ENCODE measurements at regions not wholly inside any gene's neighbourhood (a gene's known extent, or its start where the extent isn't known, plus 50 kb on each side); places are given as distances from the start of the nearest gene placed in this dataset.

DNA sequence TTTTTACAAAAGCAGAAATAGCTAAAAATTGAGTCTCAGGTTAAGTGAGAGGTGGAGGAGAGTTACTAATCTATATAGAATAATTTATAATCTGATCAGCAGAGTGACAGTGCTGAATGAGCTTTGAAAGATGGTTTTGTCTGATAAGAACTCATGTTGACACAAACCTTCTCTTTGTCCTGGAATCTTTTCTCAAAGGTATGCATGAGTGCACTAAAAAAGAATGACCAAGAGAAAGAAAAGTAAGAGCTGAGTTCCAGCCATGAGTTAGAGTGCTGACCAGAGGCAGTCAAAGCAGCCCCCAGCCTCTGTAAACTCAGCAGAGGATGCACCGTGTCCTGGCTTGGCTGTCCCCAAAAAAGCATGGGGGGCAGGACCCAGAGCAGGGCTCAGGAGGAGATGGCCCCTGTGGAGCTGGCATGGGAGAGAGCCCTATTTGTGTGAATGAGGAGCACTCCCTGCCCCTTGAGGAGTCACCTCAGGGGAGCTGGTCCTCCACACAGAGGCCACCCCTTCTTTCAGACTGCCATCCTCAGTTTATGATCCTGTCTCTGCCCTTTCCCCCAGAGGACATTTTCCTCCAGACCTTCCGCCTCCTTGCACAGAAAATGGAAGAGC, 129.8 kb downstream of the SEC23A start:
- no peak overlapping the region for H3K4me3 ChIP-seq (ENCODE audit: low read depth, low read length)
- ChIA-PET POLR2A (no interaction called here), CTCF (interaction anchor here (0.8 to 1.6 kb wide), 2 partner anchors 10 to 42 kb away, joined by 3 read pairs; no protein-coding TSS in a partner anchor)
- no peaks in the 10 kb centered on the region for H3K9me3 ChIP-seq (ENCODE audit: control insufficient read depth, insufficient read depth, low read depth, low read length)
- no peaks in the 10 kb centered on the region for H3K4me1 ChIP-seq (ENCODE audit: control insufficient read depth, insufficient read depth, low read length)
- no peaks in the 10 kb centered on the region for H3K36me3 ChIP-seq (ENCODE audit: control insufficient read depth in 2 of 2, insufficient read depth in 1 of 2, low read length in 2 of 2)
- H3K27ac ChIP-seq (ENCODE audit: extremely low read depth, low read depth, low read length): no peak overlapping the region
- no peak for TF ChIP-seq EGR2 (tag by site-specific recombination; IDR thresholded peaks at IDR 0.05; ENCODE audit: low read depth)
- TF ChIP-seq ZNF184 (tag by site-specific recombination; IDR thresholded peaks at IDR 0.05): no peak
- no peak for TF ChIP-seq ZNF76 (tag by site-specific recombination; IDR thresholded peaks at IDR 0.05; ENCODE audit: borderline replicate concordance, low read depth)
- no peak for TF ChIP-seq SETDB1 (IDR thresholded peaks at IDR 0.05; ENCODE audit: insufficient read length, low read length)
- TF ChIP-seq ZNF350 (tag by site-specific recombination; IDR thresholded peaks at IDR 0.05): no peak
- no peak for TF ChIP-seq ZNF404 (tag by site-specific recombination; IDR thresholded peaks at IDR 0.05)
- TF ChIP-seq, protein P1, sequence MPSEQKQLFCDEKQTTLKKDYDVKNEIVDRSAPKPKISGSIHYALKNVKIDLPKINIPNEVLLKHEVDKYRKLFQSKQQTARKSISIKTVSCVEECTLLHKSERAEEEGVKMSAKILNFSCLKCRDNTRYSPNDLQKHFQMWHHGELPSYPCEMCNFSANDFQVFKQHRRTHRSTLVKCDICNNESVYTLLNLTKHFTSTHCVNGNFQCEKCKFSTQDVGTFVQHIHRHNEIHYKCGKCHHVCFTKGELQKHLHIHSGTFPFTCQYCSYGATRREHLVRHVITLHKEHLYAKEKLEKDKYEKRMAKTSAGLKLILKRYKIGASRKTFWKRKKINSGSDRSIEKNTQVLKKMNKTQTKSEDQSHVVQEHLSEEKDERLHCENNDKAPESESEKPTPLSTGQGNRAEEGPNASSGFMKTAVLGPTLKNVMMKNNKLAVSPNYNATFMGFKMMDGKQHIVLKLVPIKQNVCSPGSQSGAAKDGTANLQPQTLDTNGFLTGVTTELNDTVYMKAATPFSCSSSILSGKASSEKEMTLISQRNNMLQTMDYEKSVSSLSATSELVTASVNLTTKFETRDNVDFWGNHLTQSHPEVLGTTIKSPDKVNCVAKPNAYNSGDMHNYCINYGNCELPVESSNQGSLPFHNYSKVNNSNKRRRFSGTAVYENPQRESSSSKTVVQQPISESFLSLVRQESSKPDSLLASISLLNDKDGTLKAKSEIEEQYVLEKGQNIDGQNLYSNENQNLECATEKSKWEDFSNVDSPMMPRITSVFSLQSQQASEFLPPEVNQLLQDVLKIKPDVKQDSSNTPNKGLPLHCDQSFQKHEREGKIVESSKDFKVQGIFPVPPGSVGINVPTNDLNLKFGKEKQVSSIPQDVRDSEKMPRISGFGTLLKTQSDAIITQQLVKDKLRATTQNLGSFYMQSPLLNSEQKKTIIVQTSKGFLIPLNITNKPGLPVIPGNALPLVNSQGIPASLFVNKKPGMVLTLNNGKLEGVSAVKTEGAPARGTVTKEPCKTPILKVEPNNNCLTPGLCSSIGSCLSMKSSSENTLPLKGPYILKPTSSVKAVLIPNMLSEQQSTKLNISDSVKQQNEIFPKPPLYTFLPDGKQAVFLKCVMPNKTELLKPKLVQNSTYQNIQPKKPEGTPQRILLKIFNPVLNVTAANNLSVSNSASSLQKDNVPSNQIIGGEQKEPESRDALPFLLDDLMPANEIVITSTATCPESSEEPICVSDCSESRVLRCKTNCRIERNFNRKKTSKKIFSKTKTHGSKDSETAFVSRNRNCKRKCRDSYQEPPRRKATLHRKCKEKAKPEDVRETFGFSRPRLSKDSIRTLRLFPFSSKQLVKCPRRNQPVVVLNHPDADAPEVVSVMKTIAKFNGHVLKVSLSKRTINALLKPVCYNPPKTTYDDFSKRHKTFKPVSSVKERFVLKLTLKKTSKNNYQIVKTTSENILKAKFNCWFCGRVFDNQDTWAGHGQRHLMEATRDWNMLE (tag by site-specific recombination; conservative IDR thresholded peaks at IDR 0.05; ENCODE audit: low read depth): no peak
- TF ChIP-seq ZNF2 (tag by site-specific recombination; IDR thresholded peaks at IDR 0.05): no peak
- no peak for TF ChIP-seq ZNF560 (tag by site-specific recombination; IDR thresholded peaks at IDR 0.05; ENCODE audit: borderline replicate concordance)
- TF ChIP-seq GLIS2 (tag by site-specific recombination; IDR thresholded peaks at IDR 0.05): no peak
- no peak for TF ChIP-seq HOXA7 (CRISPR knock-in tag; IDR thresholded peaks at IDR 0.05; ENCODE audit: borderline replicate concordance)
- no peak for TF ChIP-seq IKZF3 (tag by site-specific recombination; IDR thresholded peaks at IDR 0.05)
- TF ChIP-seq ZNF221 (tag by site-specific recombination; IDR thresholded peaks at IDR 0.05; ENCODE audit: borderline replicate concordance): no peak
- no peak for TF ChIP-seq ZFP41 (tag by site-specific recombination; IDR thresholded peaks at IDR 0.05; ENCODE audit: borderline replicate concordance)
- TF ChIP-seq, protein P2, sequence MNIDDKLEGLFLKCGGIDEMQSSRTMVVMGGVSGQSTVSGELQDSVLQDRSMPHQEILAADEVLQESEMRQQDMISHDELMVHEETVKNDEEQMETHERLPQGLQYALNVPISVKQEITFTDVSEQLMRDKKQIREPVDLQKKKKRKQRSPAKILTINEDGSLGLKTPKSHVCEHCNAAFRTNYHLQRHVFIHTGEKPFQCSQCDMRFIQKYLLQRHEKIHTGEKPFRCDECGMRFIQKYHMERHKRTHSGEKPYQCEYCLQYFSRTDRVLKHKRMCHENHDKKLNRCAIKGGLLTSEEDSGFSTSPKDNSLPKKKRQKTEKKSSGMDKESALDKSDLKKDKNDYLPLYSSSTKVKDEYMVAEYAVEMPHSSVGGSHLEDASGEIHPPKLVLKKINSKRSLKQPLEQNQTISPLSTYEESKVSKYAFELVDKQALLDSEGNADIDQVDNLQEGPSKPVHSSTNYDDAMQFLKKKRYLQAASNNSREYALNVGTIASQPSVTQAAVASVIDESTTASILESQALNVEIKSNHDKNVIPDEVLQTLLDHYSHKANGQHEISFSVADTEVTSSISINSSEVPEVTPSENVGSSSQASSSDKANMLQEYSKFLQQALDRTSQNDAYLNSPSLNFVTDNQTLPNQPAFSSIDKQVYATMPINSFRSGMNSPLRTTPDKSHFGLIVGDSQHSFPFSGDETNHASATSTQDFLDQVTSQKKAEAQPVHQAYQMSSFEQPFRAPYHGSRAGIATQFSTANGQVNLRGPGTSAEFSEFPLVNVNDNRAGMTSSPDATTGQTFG (tag by site-specific recombination; IDR thresholded peaks at IDR 0.05; ENCODE audit: borderline replicate concordance): no peak
- no peak for TF ChIP-seq ZNF19 (tag by site-specific recombination; IDR thresholded peaks at IDR 0.05; ENCODE audit: low read depth)
- no peak for TF ChIP-seq ZNF768 (tag by site-specific recombination; IDR thresholded peaks at IDR 0.05)
- TF ChIP-seq, protein P3, sequence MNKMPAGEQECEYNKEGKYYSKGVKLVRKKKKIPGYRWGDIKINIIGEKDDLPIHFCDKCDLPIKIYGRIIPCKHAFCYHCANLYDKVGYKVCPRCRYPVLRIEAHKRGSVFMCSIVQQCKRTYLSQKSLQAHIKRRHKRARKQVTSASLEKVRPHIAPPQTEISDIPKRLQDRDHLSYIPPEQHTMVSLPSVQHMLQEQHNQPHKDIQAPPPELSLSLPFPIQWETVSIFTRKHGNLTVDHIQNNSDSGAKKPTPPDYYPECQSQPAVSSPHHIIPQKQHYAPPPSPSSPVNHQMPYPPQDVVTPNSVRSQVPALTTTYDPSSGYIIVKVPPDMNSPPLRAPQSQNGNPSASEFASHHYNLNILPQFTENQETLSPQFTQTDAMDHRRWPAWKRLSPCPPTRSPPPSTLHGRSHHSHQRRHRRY (tag by site-specific recombination; IDR thresholded peaks at IDR 0.05): no peak

Data from HEK293 (cell line).